ENCODE measurements at regions not wholly inside any gene's neighbourhood (a gene's known extent, or its start where the extent isn't known, plus 50 kb on each side); places are given as distances from the start of the nearest gene placed in this dataset.
A peak's percentile ranks its signal among the peaks of the same experiment; 100 is the strongest.

DNA sequence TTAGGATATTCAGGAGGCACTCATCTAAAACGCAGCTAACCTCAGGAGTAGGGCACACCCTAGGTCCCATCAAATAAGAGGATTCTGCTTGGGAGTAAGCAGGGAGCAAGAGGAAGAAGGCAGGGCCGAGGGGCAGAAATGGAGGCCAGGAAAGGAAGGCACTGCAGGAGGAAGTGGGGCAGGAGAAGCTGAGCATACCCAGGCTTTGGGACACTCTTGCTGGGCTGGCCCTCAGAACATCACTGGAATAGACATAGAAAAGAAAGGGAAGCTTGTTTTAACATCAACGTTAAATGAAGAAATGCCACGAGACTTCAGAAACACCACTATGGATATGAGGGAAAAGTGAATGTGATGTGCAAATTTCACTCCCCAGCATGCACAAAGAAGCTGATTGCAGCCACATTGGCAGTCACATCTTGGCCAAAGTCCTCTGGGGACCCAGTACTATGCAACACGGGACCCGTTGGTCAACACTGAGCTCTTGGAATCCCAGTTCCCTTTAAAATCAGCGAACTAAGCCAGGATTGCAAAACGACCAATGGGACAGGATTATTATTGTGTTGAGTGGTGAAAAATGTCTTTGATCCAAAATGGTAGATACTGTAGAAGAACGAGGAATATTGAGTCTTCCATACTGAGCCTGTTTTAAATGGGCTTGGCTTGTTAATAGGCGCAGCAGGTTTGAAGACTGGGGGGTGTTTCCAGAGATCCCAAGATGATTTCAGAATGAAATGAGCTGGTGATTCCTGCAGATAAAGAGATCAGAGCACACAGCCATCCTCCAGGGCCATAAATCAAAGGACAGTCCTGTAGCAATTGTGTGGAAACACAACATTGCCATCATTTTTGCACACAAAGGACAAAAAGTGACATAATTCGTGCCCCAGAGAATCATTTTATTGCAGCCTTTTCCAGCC, 152.4 kb downstream of the TOMM20 start (continued):
- TF ChIP-seq, protein P1, sequence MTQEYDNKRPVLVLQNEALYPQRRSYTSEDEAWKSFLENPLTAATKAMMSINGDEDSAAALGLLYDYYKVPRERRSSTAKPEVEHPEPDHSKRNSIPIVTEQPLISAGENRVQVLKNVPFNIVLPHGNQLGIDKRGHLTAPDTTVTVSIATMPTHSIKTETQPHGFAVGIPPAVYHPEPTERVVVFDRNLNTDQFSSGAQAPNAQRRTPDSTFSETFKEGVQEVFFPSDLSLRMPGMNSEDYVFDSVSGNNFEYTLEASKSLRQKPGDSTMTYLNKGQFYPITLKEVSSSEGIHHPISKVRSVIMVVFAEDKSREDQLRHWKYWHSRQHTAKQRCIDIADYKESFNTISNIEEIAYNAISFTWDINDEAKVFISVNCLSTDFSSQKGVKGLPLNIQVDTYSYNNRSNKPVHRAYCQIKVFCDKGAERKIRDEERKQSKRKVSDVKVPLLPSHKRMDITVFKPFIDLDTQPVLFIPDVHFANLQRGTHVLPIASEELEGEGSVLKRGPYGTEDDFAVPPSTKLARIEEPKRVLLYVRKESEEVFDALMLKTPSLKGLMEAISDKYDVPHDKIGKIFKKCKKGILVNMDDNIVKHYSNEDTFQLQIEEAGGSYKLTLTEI (CRISPR knock-in tag; conservative IDR thresholded peaks at IDR 0.05), result no peak
- TF ChIP-seq, protein P2, sequence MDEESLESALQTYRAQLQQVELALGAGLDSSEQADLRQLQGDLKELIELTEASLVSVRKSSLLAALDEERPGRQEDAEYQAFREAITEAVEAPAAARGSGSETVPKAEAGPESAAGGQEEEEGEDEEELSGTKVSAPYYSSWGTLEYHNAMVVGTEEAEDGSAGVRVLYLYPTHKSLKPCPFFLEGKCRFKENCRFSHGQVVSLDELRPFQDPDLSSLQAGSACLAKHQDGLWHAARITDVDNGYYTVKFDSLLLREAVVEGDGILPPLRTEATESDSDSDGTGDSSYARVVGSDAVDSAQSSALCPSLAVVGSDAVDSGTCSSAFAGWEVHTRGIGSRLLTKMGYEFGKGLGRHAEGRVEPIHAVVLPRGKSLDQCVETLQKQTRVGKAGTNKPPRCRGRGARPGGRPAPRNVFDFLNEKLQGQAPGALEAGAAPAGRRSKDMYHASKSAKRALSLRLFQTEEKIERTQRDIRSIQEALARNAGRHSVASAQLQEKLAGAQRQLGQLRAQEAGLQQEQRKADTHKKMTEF (CRISPR knock-in tag; IDR thresholded peaks at IDR 0.05), result peak; percentile 81
- TF ChIP-seq, protein P3, sequence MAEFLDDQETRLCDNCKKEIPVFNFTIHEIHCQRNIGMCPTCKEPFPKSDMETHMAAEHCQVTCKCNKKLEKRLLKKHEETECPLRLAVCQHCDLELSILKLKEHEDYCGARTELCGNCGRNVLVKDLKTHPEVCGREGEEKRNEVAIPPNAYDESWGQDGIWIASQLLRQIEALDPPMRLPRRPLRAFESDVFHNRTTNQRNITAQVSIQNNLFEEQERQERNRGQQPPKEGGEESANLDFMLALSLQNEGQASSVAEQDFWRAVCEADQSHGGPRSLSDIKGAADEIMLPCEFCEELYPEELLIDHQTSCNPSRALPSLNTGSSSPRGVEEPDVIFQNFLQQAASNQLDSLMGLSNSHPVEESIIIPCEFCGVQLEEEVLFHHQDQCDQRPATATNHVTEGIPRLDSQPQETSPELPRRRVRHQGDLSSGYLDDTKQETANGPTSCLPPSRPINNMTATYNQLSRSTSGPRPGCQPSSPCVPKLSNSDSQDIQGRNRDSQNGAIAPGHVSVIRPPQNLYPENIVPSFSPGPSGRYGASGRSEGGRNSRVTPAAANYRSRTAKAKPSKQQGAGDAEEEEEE (CRISPR knock-in tag; IDR thresholded peaks at IDR 0.05; ENCODE audit: borderline replicate concordance), result no peak
- TF ChIP-seq ZFAT (CRISPR knock-in tag; conservative IDR thresholded peaks at IDR 0.05) (no peak), SAFB2 (CRISPR knock-in tag; IDR thresholded peaks at IDR 0.05; ENCODE audit: borderline replicate concordance, low read depth) (no peak), ZNF44 (CRISPR knock-in tag; IDR thresholded peaks at IDR 0.05) (no peak), KDM3A (CRISPR knock-in tag; IDR thresholded peaks at IDR 0.05; ENCODE audit: low read depth) (0 out of 2 replicates have a peak, but pooled peaks have one; percentile 54), SMARCE1 (IDR thresholded peaks at IDR 0.05; ENCODE audit: borderline replicate concordance) (no peak), NFE2L1 (CRISPR knock-in tag; IDR thresholded peaks at IDR 0.05; ENCODE audit: borderline replicate concordance) (no peak)
- TF ChIP-seq, protein P4, sequence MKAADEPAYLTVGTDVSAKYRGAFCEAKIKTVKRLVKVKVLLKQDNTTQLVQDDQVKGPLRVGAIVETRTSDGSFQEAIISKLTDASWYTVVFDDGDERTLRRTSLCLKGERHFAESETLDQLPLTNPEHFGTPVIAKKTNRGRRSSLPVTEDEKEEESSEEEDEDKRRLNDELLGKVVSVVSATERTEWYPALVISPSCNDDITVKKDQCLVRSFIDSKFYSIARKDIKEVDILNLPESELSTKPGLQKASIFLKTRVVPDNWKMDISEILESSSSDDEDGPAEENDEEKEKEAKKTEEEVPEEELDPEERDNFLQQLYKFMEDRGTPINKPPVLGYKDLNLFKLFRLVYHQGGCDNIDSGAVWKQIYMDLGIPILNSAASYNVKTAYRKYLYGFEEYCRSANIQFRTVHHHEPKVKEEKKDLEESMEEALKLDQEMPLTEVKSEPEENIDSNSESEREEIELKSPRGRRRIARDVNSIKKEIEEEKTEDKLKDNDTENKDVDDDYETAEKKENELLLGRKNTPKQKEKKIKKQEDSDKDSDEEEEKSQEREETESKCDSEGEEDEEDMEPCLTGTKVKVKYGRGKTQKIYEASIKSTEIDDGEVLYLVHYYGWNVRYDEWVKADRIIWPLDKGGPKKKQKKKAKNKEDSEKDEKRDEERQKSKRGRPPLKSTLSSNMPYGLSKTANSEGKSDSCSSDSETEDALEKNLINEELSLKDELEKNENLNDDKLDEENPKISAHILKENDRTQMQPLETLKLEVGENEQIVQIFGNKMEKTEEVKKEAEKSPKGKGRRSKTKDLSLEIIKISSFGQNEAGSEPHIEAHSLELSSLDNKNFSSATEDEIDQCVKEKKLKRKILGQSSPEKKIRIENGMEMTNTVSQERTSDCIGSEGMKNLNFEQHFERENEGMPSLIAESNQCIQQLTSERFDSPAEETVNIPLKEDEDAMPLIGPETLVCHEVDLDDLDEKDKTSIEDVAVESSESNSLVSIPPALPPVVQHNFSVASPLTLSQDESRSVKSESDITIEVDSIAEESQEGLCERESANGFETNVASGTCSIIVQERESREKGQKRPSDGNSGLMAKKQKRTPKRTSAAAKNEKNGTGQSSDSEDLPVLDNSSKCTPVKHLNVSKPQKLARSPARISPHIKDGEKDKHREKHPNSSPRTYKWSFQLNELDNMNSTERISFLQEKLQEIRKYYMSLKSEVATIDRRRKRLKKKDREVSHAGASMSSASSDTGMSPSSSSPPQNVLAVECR (CRISPR knock-in tag; IDR thresholded peaks at IDR 0.05; ENCODE audit: borderline replicate concordance), result no peak
- TF ChIP-seq, protein P5, sequence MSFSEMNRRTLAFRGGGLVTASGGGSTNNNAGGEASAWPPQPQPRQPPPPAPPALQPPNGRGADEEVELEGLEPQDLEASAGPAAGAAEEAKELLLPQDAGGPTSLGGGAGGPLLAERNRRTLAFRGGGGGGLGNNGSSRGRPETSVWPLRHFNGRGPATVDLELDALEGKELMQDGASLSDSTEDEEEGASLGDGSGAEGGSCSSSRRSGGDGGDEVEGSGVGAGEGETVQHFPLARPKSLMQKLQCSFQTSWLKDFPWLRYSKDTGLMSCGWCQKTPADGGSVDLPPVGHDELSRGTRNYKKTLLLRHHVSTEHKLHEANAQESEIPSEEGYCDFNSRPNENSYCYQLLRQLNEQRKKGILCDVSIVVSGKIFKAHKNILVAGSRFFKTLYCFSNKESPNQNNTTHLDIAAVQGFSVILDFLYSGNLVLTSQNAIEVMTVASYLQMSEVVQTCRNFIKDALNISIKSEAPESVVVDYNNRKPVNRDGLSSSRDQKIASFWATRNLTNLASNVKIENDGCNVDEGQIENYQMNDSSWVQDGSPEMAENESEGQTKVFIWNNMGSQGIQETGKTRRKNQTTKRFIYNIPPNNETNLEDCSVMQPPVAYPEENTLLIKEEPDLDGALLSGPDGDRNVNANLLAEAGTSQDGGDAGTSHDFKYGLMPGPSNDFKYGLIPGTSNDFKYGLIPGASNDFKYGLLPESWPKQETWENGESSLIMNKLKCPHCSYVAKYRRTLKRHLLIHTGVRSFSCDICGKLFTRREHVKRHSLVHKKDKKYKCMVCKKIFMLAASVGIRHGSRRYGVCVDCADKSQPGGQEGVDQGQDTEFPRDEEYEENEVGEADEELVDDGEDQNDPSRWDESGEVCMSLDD (CRISPR knock-in tag; IDR thresholded peaks at IDR 0.05; ENCODE audit: borderline replicate concordance), result 0 out of 2 replicates have a peak, but pooled peaks have one; percentile 59
- TF ChIP-seq, protein P6, sequence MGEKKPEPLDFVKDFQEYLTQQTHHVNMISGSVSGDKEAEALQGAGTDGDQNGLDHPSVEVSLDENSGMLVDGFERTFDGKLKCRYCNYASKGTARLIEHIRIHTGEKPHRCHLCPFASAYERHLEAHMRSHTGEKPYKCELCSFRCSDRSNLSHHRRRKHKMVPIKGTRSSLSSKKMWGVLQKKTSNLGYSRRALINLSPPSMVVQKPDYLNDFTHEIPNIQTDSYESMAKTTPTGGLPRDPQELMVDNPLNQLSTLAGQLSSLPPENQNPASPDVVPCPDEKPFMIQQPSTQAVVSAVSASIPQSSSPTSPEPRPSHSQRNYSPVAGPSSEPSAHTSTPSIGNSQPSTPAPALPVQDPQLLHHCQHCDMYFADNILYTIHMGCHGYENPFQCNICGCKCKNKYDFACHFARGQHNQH (CRISPR knock-in tag; IDR thresholded peaks at IDR 0.05), result peak; percentile 45; the same call in 1 of the 2 replicates
